Activated B cell treated with CpG ODN at 0.5 μM for 24 hours (primary cell): ENCODE measurements at regions not wholly inside any gene's neighbourhood (a gene's known extent, or its start where the extent isn't known, plus 50 kb on each side); places are given as distances from the start of the nearest gene placed in this dataset.

ENCODE experiments used
- ATAC-seq: fragments of 200-7000 bp; cut with Tn5 transposase; one replicate; pipeline ENCODE4 v1.10.0; 2021; ENCODE audit warnings: low read depth, mild to moderate bottlenecking, moderate library complexity
- CTCF ChIA-PET: fragments of 350-600 bp; sonication (Branson Sonifier 250); formaldehyde crosslinking; loops from one replicate; lab custom pipeline; 2021; ENCODE audit warnings: antibody characterized with exemption; lab: Charles Lee
- POLR2A ChIA-PET: fragments of 350-600 bp; sonication (Branson Sonifier 250); formaldehyde crosslinking; loops from one replicate; lab custom pipeline; 2021; ENCODE audit warnings: antibody characterized with exemption; lab: Charles Lee
- DNase-seq: peaks from one replicate; pipeline ENCODE4 v3.0.0; 2022
- H3K27ac Mint-ChIP-seq: one replicate; pipeline ENCODE4 v1.8.0; 2020; ENCODE audit warnings: mixed read lengths
- H3K27me3 Mint-ChIP-seq: one replicate; pipeline ENCODE4 v1.8.0; 2021; ENCODE audit warnings: mixed read lengths
- H3K36me3 Mint-ChIP-seq: one replicate; pipeline ENCODE4 v1.8.0; 2021; ENCODE audit warnings: low read depth, mixed read lengths
- H3K4me1 Mint-ChIP-seq: one replicate; pipeline ENCODE4 v1.8.0; 2021; ENCODE audit warnings: mixed read lengths
- H3K4me3 Mint-ChIP-seq: one replicate; pipeline ENCODE4 v1.8.0; 2020; ENCODE audit warnings: mild to moderate bottlenecking, mixed read lengths
- H3K9me3 Mint-ChIP-seq: one replicate; pipeline ENCODE4 v1.8.0; 2020; ENCODE audit warnings: mixed read lengths
- CTCF ChIP-seq: fragments of 200-600 bp; IDR thresholded peaks from one replicate; pipeline ENCODE4 v1.8.0; 2022; ENCODE audit warnings: antibody characterized with exemption, mild to moderate bottlenecking
- intact Hi-C: fragments of 100-400 bp; cut with micrococcal nuclease; formaldehyde crosslinking; loops from one replicate; pipeline ENCODE4 v1.15.1; 2024

- ATAC-seq (no peak), DNase-seq (no peak)
- H3K36me3 Mint-ChIP-seq = peaks cover 3% of the 10 kb centered on the region
- peaks cover 14% of the 10 kb centered on the region for H3K4me1 Mint-ChIP-seq
- POLR2A ChIA-PET = interaction anchor here (0.9 kb wide), 1 partner anchor 52 kb away, joined by 8 read pairs; no protein-coding TSS in a partner anchor
- TF ChIP-seq CTCF = no peak
- H3K27me3 Mint-ChIP-seq = no peaks in the 10 kb centered on the region
- peaks cover 9% of the 10 kb centered on the region for H3K9me3 Mint-ChIP-seq
- no peak overlapping the region for H3K27ac Mint-ChIP-seq
- H3K4me3 Mint-ChIP-seq = no peak overlapping the region
- intact Hi-C loops = no loop called here
- CTCF ChIA-PET = interaction anchor here (1.0 kb wide), 1 partner anchor 11 kb away, joined by 3 read pairs; no protein-coding TSS in a partner anchor
Observed at GRCh38 chr18:3395466-3395865, 54.5 kb upstream of the TGIF1 start.

GRCh38 chr18:3397031-3397750, 52.8 kb upstream of the TGIF1 start:
- peaks cover 31% of the 10 kb centered on the region for H3K4me1 Mint-ChIP-seq
- H3K27me3 Mint-ChIP-seq = no peaks in the 10 kb centered on the region
- intact Hi-C loops = no loop called here
- peaks cover 2% of the 10 kb centered on the region for H3K36me3 Mint-ChIP-seq
- TF ChIP-seq CTCF = no peak
- CTCF ChIA-PET = interaction anchor here (1.0 to 1.7 kb wide), 4 partner anchors 12 to 115 kb away, joined by 3 to 4 read pairs (median 4); no protein-coding TSS in a partner anchor
- H3K9me3 Mint-ChIP-seq = peaks cover 14% of the 10 kb centered on the region
- ATAC-seq (no peak), DNase-seq (no peak)
- POLR2A ChIA-PET = interaction anchor here (0.6 to 1.3 kb wide), 6 partner anchors 10 to 205 kb away, joined by 3 to 8 read pairs (median 3); no protein-coding TSS in a partner anchor
- H3K27ac Mint-ChIP-seq = no peak overlapping the region
- no peak overlapping the region for H3K4me3 Mint-ChIP-seq

- no peak overlapping the region for H3K27ac Mint-ChIP-seq
- H3K27me3 Mint-ChIP-seq = no peaks in the 10 kb centered on the region
- intact Hi-C loops = no loop called here
- no peak for TF ChIP-seq CTCF
- peaks cover 37% of the 10 kb centered on the region for H3K4me1 Mint-ChIP-seq
- ChIA-PET CTCF (interaction anchor here (1.0 to 1.7 kb wide), 3 partner anchors 13 to 56 kb away, joined by 3 to 4 read pairs (median 4); no protein-coding TSS in a partner anchor), POLR2A (interaction anchor here (0.6 to 2.9 kb wide), 7 partner anchors 10 to 196 kb away, joined by 3 to 29 read pairs (median 3); no protein-coding TSS in a partner anchor)
- DNase-seq = no peak
- no peak for ATAC-seq
- peaks cover 14% of the 10 kb centered on the region for H3K9me3 Mint-ChIP-seq
- no peak overlapping the region for H3K4me3 Mint-ChIP-seq
- H3K36me3 Mint-ChIP-seq = peaks cover 2% of the 10 kb centered on the region
Observed at GRCh38 chr18:3397786-3398185, 52.2 kb upstream of the TGIF1 start.
